ENCODE measurements at regions not wholly inside any gene's neighbourhood (a gene's known extent, or its start where the extent isn't known, plus 50 kb on each side); places are given as distances from the start of the nearest gene placed in this dataset.

DNA sequence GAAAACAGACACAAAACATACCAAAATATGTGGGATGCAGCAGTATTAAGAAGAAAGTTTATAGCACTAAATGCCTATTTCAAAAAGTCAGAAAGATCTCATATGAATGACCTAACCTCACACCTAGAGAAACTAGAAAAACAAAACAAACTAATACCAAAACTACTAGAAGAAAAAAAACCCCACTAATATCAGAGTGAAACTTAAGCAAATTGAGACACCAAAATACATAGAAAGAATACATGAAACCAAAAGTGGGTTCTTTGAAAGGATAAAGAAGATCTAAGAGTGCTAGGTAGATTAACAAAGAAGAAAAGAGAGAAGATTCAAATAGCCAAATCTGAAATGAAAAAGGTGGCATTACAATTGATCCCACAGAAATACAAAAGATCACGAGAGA is 494.1 kb downstream of the SH2D4B start:
- Histone ChIP-seq H3K9me3 (ENCODE audit: severe bottlenecking) (no peaks in the 10 kb centered on the region), H3K4me3 (ENCODE audit: low read depth, low read length) (no peak overlapping the region), H3K27me3 (ENCODE audit: insufficient read depth, low read depth, severe bottlenecking) (no peaks in the 10 kb centered on the region), H3K36me3 (no peaks in the 10 kb centered on the region), H3K27ac (no peak overlapping the region)
- DNase-seq: no peak
- TF ChIP-seq, protein P1, sequence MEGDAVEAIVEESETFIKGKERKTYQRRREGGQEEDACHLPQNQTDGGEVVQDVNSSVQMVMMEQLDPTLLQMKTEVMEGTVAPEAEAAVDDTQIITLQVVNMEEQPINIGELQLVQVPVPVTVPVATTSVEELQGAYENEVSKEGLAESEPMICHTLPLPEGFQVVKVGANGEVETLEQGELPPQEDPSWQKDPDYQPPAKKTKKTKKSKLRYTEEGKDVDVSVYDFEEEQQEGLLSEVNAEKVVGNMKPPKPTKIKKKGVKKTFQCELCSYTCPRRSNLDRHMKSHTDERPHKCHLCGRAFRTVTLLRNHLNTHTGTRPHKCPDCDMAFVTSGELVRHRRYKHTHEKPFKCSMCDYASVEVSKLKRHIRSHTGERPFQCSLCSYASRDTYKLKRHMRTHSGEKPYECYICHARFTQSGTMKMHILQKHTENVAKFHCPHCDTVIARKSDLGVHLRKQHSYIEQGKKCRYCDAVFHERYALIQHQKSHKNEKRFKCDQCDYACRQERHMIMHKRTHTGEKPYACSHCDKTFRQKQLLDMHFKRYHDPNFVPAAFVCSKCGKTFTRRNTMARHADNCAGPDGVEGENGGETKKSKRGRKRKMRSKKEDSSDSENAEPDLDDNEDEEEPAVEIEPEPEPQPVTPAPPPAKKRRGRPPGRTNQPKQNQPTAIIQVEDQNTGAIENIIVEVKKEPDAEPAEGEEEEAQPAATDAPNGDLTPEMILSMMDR (IDR thresholded peaks at IDR 0.05; ENCODE audit: low read depth, low read length): no peak

DNA sequence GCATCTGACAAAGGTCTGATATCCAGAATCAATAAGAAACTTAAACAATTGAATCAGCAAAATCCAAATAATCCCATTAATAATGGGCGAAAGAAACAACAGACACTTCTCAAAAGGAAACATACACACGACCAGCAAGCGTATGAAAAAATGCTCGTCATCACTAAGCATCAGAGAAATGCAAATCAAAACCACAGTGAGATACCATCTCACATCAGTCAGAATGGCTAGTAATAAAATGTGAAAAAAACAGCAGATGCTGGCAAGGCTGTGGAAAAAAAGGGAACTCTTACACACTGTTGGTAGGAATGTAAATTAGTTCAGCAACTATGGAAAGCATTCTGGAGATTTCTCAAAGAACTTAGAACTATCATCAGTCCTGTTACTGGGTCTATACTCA is 496.7 kb downstream of the SH2D4B start:
- H3K36me3 ChIP-seq: no peaks in the 10 kb centered on the region
- no peak overlapping the region for H3K27ac ChIP-seq
- no peak overlapping the region for H3K4me3 ChIP-seq (ENCODE audit: low read depth, low read length)
- H3K27me3 ChIP-seq (ENCODE audit: insufficient read depth, low read depth, severe bottlenecking): no peaks in the 10 kb centered on the region
- no peaks in the 10 kb centered on the region for H3K9me3 ChIP-seq (ENCODE audit: severe bottlenecking)
- TF ChIP-seq, protein P1 (IDR thresholded peaks at IDR 0.05; ENCODE audit: low read depth, low read length): no peak
- DNase-seq: no peak

DNA sequence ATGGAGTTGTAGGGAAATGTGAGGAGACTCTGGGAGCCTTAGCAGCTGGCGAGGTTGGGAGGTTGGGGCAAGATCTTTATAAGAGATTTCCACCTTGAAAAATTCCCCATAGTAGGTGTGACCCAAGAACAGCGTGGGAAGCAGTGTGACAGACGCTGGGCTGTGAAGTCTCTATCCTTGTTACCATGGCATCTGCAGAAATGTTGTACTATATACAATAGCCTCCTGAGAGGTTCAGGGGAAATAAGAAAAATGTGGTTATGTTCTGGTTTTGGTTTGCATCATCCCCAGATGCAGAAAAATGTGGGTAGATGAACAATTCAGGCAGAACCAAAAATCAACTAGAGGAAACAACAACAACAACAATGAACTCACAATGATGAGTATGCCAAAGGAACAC is 498.6 kb downstream of the SH2D4B start:
- TF ChIP-seq, protein P1 (IDR thresholded peaks at IDR 0.05; ENCODE audit: low read depth, low read length): no peak
- Histone ChIP-seq H3K9me3 (ENCODE audit: severe bottlenecking) (no peaks in the 10 kb centered on the region), H3K27ac (no peak overlapping the region), H3K36me3 (no peaks in the 10 kb centered on the region), H3K4me3 (ENCODE audit: low read depth, low read length) (no peak overlapping the region), H3K27me3 (ENCODE audit: insufficient read depth, low read depth, severe bottlenecking) (no peaks in the 10 kb centered on the region)
- DNase-seq: no peak

DNA sequence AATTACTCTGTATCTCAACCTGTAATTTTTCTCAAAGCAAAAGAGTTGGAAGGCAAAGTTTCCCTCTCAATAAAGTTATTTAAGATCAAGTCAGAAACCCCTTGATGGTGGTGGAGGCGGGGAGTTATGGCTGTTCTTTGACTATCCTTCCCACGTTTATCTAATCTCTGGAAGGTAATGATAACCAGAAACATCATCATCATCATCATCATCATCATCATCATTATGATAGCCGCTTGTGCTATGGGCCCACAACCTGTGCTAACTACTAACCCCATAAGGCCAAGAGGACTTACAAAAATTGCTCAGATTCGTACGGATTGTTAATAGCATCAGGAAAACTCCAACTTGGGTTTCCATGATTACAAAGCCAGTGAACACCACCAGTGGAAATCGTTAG is 502.3 kb downstream of the SH2D4B start:
- Histone ChIP-seq H3K4me3 (ENCODE audit: low read depth, low read length) (no peak overlapping the region), H3K36me3 (no peaks in the 10 kb centered on the region), H3K27me3 (ENCODE audit: insufficient read depth, low read depth, severe bottlenecking) (no peaks in the 10 kb centered on the region), H3K27ac (no peak overlapping the region), H3K9me3 (ENCODE audit: severe bottlenecking) (no peaks in the 10 kb centered on the region)
- DNase-seq: no peak
- TF ChIP-seq, protein P1 (IDR thresholded peaks at IDR 0.05; ENCODE audit: low read depth, low read length): no peak

DNA sequence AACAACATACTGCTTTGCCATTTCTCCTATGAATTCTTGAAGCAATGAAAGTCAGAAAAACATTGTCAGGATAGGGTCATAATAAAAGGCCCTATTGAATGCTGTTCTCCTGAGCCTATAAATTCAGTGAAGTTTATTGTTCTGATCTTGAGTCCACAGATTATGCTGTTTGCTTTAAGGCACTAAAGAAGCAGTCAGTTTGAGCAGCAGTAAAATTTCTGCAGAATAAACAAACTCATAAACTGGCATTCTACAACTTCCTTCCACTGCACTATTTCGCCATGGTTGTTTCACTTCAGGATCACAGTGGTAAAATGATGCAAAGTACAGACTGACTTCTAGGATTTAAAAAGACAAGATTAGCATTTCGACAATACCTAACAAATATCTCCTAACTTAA is 503.2 kb downstream of the SH2D4B start:
- H3K9me3 ChIP-seq (ENCODE audit: severe bottlenecking): no peaks in the 10 kb centered on the region
- no peak for DNase-seq
- H3K27me3 ChIP-seq (ENCODE audit: insufficient read depth, low read depth, severe bottlenecking): no peaks in the 10 kb centered on the region
- H3K4me3 ChIP-seq (ENCODE audit: low read depth, low read length): no peak overlapping the region
- TF ChIP-seq, protein P1 (IDR thresholded peaks at IDR 0.05; ENCODE audit: low read depth, low read length): no peak
- H3K36me3 ChIP-seq: no peaks in the 10 kb centered on the region
- no peak overlapping the region for H3K27ac ChIP-seq

DNA sequence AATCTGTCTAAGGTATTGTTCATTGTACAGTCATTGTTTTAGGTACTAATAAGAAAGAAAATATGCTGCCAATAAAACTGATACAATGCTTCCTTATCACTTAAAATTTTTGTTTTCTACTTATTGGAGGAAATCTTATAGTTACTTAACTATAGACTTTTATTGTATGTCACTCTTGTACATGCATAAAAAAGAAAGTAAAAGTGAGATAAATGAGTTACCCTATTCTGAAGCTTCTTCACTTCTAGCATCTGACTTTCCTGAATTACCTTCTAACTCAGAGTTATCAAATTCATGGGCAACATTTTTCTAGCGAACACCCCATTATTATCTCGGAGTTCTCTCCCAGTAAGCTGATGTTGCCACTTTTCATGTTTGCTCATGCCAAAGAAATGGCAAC is 504.9 kb downstream of the SH2D4B start:
- H3K4me3 ChIP-seq (ENCODE audit: low read depth, low read length): no peak overlapping the region
- TF ChIP-seq, protein P1 (IDR thresholded peaks at IDR 0.05; ENCODE audit: low read depth, low read length): no peak
- H3K36me3 ChIP-seq: no peaks in the 10 kb centered on the region
- no peaks in the 10 kb centered on the region for H3K9me3 ChIP-seq (ENCODE audit: severe bottlenecking)
- no peaks in the 10 kb centered on the region for H3K27me3 ChIP-seq (ENCODE audit: insufficient read depth, low read depth, severe bottlenecking)
- no peak for DNase-seq
- H3K27ac ChIP-seq: no peak overlapping the region
